H1 (cell line): ENCODE measurements at regions not wholly inside any gene's neighbourhood (a gene's known extent, or its start where the extent isn't known, plus 50 kb on each side); places are given as distances from the start of the nearest gene placed in this dataset.

ENCODE experiments used
- CTCF ChIA-PET: fragments of 300-600 bp; sonication (Branson Sonifier 250); formaldehyde crosslinking; loops from one replicate; lab custom pipeline; 2021; ENCODE audit not compliant: partially characterized antibody; lab: Charles Lee
- POLR2A ChIA-PET: fragments of 300-600 bp; sonication (Branson Sonifier 250); formaldehyde crosslinking; loops from one replicate; lab custom pipeline; 2021; ENCODE audit warnings: inconsistent platforms; ENCODE audit not compliant: partially characterized antibody; lab: Charles Lee
- DNase-seq, 2 experiments: peaks; one replicate each; pipeline versions ENCODE4 v3.0.0 to v3.0.0-alpha.2; 2010 to 2022; ENCODE audit warnings: low spot score in 2 of 2, low read depth in 1 of 2, mixed read lengths in 1 of 2
- FAIRE-seq: peaks from 2 replicates; lab custom pipeline; 2011; peaks lifted over from hg19 to GRCh38; lab: Jason Lieb, UNC
- H2AFZ ChIP-seq: 2 replicates; pipeline ENCODE4 v1.8.1; 2012; ENCODE audit warnings: low read length, inconsistent platforms
- H2AK5ac ChIP-seq: 2 replicates; pipeline ENCODE4 v1.6.1; 2013; ENCODE audit warnings: low read depth, low read length
- H2BK120ac ChIP-seq: replicated peaks from 2 replicates; pipeline ENCODE3; 2013; ENCODE audit warnings: low read depth, low read length, inconsistent platforms
- H2BK12ac ChIP-seq: 2 replicates; pipeline ENCODE4 v1.6.1; 2013; ENCODE audit warnings: low read depth, low read length
- H2BK15ac ChIP-seq: 2 replicates; pipeline ENCODE4 v1.6.1; 2013; ENCODE audit warnings: low read length
- H2BK20ac ChIP-seq: 2 replicates; pipeline ENCODE4 v1.6.1; 2013; ENCODE audit warnings: low read length
- H2BK5ac ChIP-seq: 2 replicates; pipeline ENCODE4 v1.6.1; 2013; ENCODE audit warnings: low read depth, low read length
- H3K14ac ChIP-seq: 2 replicates; pipeline ENCODE4 v1.6.1; 2013; ENCODE audit warnings: inconsistent platforms; ENCODE audit not compliant: insufficient read length
- H3K18ac ChIP-seq: 2 replicates; pipeline ENCODE4 v1.6.1; 2013; ENCODE audit warnings: low read length; ENCODE audit errors: extremely low read depth
- H3K23ac ChIP-seq: 2 replicates; pipeline ENCODE4 v1.6.1; 2013; ENCODE audit warnings: inconsistent platforms; ENCODE audit not compliant: insufficient read length
- H3K23me2 ChIP-seq: 2 replicates; pipeline ENCODE4 v1.6.1; 2013; ENCODE audit warnings: low read depth, low read length
- H3K27ac ChIP-seq: 2 replicates; pipeline ENCODE4 v1.6.1; 2011; ENCODE audit warnings: low read depth, low read length, inconsistent platforms
- H3K27me3 ChIP-seq, 4 experiments: replicated peaks in 1 of 4; 1 replicate in 1 of 4; 2 replicates in 3 of 4; pipeline versions ENCODE4 v1.6.1 to v1.8.1; 2011 to 2013; ENCODE audit warnings: low read length in 3 of 4, mild to moderate bottlenecking in 3 of 4, inconsistent platforms in 2 of 4, mixed read lengths in 2 of 4, moderate library complexity in 1 of 4; ENCODE audit not compliant: control insufficient read depth in 3 of 4, insufficient read depth in 3 of 4; ENCODE audit errors: extremely low read depth in 1 of 4
- H3K36me3 ChIP-seq, 4 experiments: 2 replicates each; pipeline versions ENCODE4 v1.6.1 to v1.8.1; 2011 to 2013; ENCODE audit warnings: mild to moderate bottlenecking in 4 of 4, low read length in 3 of 4, moderate library complexity in 2 of 4, control low read depth in 1 of 4, inconsistent platforms in 1 of 4; ENCODE audit not compliant: insufficient read depth in 4 of 4, control insufficient read depth in 2 of 4
- H3K4ac ChIP-seq: replicated peaks from 2 replicates; pipeline ENCODE3; 2013; ENCODE audit warnings: low read length, low read depth, mixed read lengths, inconsistent platforms; ENCODE audit not compliant: insufficient read length
- H3K4me1 ChIP-seq, 4 experiments: replicated peaks in 1 of 4; 1 replicate in 1 of 4; 2 replicates in 3 of 4; pipeline versions ENCODE4 v1.6.1 to v1.8.1; 2011 to 2013; ENCODE audit warnings: low read length in 3 of 4, inconsistent platforms in 2 of 4, mixed read lengths in 1 of 4; ENCODE audit not compliant: insufficient read depth in 4 of 4, control insufficient read depth in 3 of 4
- H3K4me2 ChIP-seq, 2 experiments: 2 replicates each; pipeline versions ENCODE4 v1.6.1 to v1.8.1; 2011 to 2013; ENCODE audit warnings: low read depth in 2 of 2, low read length in 2 of 2, control low read depth in 1 of 2, inconsistent platforms in 1 of 2, mild to moderate bottlenecking in 1 of 2; ENCODE audit not compliant: insufficient read depth in 1 of 2
- H3K4me3 ChIP-seq, 4 experiments: fragments of 200-600, 300-600 bp in 1 of 4; sonication (generic), shearing (Covaris generic), sonication (Bioruptor Twin) in 1 of 4; 2 replicates each; pipeline versions ENCODE4 v1.5.1 to v1.8.1; 2011 to 2016; ENCODE audit warnings: low read length in 4 of 4, low read depth in 3 of 4, control low read depth in 2 of 4, inconsistent platforms in 2 of 4, mild to moderate bottlenecking in 2 of 4, mixed read lengths in 1 of 4, moderate library complexity in 1 of 4; ENCODE audit not compliant: insufficient read depth in 2 of 4; ENCODE audit errors: extremely low read depth in 1 of 4
- H3K56ac ChIP-seq: replicated peaks from 2 replicates; pipeline ENCODE3; 2013; ENCODE audit warnings: low read depth, mild to moderate bottlenecking, mixed read lengths, low read length, inconsistent platforms; ENCODE audit not compliant: insufficient read length
- H3K79me1 ChIP-seq: 2 replicates; pipeline ENCODE4 v1.6.1; 2013; ENCODE audit warnings: low read depth, low read length, control low read depth
- H3K79me2 ChIP-seq, 2 experiments: 2 replicates each; pipeline versions ENCODE4 v1.6.1 to v1.8.1; 2012 to 2013; ENCODE audit warnings: low read length in 2 of 2, mild to moderate bottlenecking in 2 of 2, inconsistent platforms in 1 of 2; ENCODE audit not compliant: insufficient read depth in 2 of 2, control insufficient read depth in 1 of 2
- H3K9ac ChIP-seq, 4 experiments: replicated peaks in 1 of 4; 1 replicate in 1 of 4; 2 replicates in 3 of 4; pipeline versions ENCODE4 v1.6.1 to v1.8.1; 2011 to 2013; ENCODE audit warnings: low read depth in 3 of 4, low read length in 3 of 4, control low read depth in 2 of 4, mild to moderate bottlenecking in 2 of 4, moderate library complexity in 2 of 4, inconsistent platforms in 1 of 4; ENCODE audit errors: extremely low read depth in 1 of 4
- H3K9me3 ChIP-seq, 2 experiments: 2 replicates each; pipeline versions ENCODE4 v1.6.1 to v1.8.1; 2012 to 2013; ENCODE audit warnings: mild to moderate bottlenecking in 2 of 2, moderate library complexity in 2 of 2, control low read depth in 1 of 2, inconsistent platforms in 1 of 2, low read depth in 1 of 2, low read length in 1 of 2, mixed read lengths in 1 of 2; ENCODE audit not compliant: insufficient read depth in 2 of 2
- H4K20me1 ChIP-seq, 2 experiments: replicated peaks in 1 of 2; 2 replicates each; pipeline versions ENCODE3 to v1.8.1; 2011 to 2013; ENCODE audit warnings: inconsistent platforms in 2 of 2, low read length in 2 of 2, mild to moderate bottlenecking in 1 of 2; ENCODE audit not compliant: insufficient read depth in 2 of 2, control insufficient read depth in 1 of 2
- H4K5ac ChIP-seq: 2 replicates; pipeline ENCODE4 v1.6.1; 2013; ENCODE audit warnings: low read length, low read depth, mixed read lengths, inconsistent platforms; ENCODE audit not compliant: insufficient read length
- H4K8ac ChIP-seq: 2 replicates; pipeline ENCODE4 v1.8.0; 2013; ENCODE audit warnings: mild to moderate bottlenecking, moderate library complexity, low read length, inconsistent platforms; ENCODE audit not compliant: insufficient read depth; ENCODE audit errors: extremely low read depth
- H4K91ac ChIP-seq: replicated peaks from 2 replicates; pipeline ENCODE3; 2013; ENCODE audit warnings: low read length, mixed read lengths, inconsistent platforms; ENCODE audit not compliant: insufficient read length
- KDM5A ChIP-seq: fragments of 200-600 bp; IDR thresholded peaks from 2 replicates; pipeline ENCODE4 v1.7.1; 2012; ENCODE audit warnings: mild to moderate bottlenecking, low read length, inconsistent platforms, mixed read lengths
- RAD21 ChIP-seq, 2 experiments: IDR thresholded peaks in 1 of 2; conservative IDR thresholded peaks in 1 of 2; 2 replicates each; pipeline ENCODE4 v1.6.1; 2011; ENCODE audit warnings: low read depth in 2 of 2, low read length in 2 of 2, improper control_type of control experiment in 1 of 2, inconsistent platforms in 1 of 2, mild to moderate bottlenecking in 1 of 2, moderate library complexity in 1 of 2
- RNF2 ChIP-seq: fragments of 200-900, 300-1000 bp; sonication (generic); IDR thresholded peaks from 2 replicates; pipeline ENCODE4 v1.7.1; 2016; ENCODE audit warnings: borderline replicate concordance, low read depth, mild to moderate bottlenecking, antibody characterized with exemption, low read length; ENCODE audit not compliant: poor library complexity, severe bottlenecking; ENCODE audit errors: missing control alignments
- TBP ChIP-seq: IDR thresholded peaks from 2 replicates; pipeline ENCODE4 v1.6.1; 2011; ENCODE audit warnings: low read depth, low read length, improper control_type of control experiment
- WGBS, 2 experiments: shearing (Covaris generic) in 1 of 2; methylation state at CpG; one replicate each; pipeline versions ENCODE4 v1.1.6 to v1.1.7; 2013 to 2015; ENCODE audit warnings: low lambda C conversion rate in 2 of 2, mixed read lengths in 2 of 2, inconsistent platforms in 1 of 2, low coverage in 1 of 2, missing lambda C conversion rate in 1 of 2; ENCODE audit not compliant: insufficient replicate concordance in 2 of 2, insufficient coverage in 1 of 2, insufficient read length in 1 of 2; ENCODE audit errors: extremely low coverage in 1 of 2, missing lambda C conversion rate in 1 of 2; 5-methylcytosine and 5-hydroxymethylcytosine counted together
- TF ChIP-seq, protein P1 (sequence below), 3 experiments: IDR thresholded peaks; 1 replicate in 2 of 3; 2 replicates in 1 of 3; pipeline versions ENCODE4 v1.5.1 to v1.6.1; 2011; ENCODE audit warnings: low read length in 3 of 3, mild to moderate bottlenecking in 3 of 3, inconsistent platforms in 2 of 3, low read depth in 1 of 3, moderate library complexity in 1 of 3; ENCODE audit not compliant: insufficient read depth in 1 of 3; ENCODE audit errors: control extremely low read depth in 1 of 3

DNA sequence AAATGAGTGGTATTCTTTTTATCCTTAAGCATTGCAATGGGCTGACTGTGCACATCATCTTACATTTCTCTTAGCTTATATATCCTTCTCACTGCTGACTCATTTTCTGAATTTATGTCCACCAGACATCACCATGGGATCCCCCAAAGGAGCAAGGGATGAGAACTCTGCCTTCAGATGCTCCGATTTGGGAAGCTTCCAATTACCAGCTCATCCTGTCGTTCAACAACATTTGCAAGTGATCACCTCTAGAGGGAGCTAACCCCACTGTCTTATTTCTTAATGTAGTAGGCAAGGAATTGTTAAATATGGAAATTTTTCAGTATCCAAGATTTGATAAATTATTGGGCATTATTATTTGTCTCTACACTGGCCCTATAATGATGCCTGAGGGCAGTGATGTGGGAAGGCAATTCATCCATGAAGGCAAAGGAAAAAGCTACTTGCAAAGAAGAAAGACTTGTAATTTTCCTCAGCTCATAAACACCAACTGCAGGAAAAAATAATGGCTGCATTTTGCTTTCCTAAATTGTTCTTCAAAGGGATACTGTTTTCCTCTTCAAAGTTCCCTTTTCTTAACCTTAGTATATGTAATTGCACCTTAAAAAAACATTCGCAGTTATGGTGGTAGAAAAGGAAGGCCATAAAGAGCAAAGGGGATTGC lies 102.4 kb upstream of the FSHB start:
- Histone ChIP-seq H4K91ac (no peak overlapping the region), H2BK120ac (no peak overlapping the region), H2BK15ac (no peak overlapping the region), H3K27ac (no peak overlapping the region), H3K36me3 (no peaks in the 10 kb centered on the region), H2AFZ (no peak overlapping the region), H3K79me2 (no peaks in the 10 kb centered on the region), H3K18ac (no peak overlapping the region), H3K56ac (no peak overlapping the region)
- WGBS, 2 experiments = 46% methylated on average over 3 of the region's 3 CpGs; no CpG with 5 or more reads in 1 of the 2 experiments
- CTCF ChIA-PET = interaction anchor here (0.5 to 10.9 kb wide), 78 partner anchors 8 to 798 kb away, joined by 3 to 201 read pairs (median 3); partner anchors contain the start of gene ARL14EP
- TF ChIP-seq KDM5A (no peak), TBP (no peak), RAD21 (IDR thresholded peaks at IDR 0.05 in 1 of 2, conservative IDR thresholded peaks at IDR 0.05 in 1 of 2; ENCODE audit: low read depth in 2 of 2, low read length in 2 of 2) (peak; percentile 53 to 56), RNF2 (no peak)
- TF ChIP-seq, protein P1, sequence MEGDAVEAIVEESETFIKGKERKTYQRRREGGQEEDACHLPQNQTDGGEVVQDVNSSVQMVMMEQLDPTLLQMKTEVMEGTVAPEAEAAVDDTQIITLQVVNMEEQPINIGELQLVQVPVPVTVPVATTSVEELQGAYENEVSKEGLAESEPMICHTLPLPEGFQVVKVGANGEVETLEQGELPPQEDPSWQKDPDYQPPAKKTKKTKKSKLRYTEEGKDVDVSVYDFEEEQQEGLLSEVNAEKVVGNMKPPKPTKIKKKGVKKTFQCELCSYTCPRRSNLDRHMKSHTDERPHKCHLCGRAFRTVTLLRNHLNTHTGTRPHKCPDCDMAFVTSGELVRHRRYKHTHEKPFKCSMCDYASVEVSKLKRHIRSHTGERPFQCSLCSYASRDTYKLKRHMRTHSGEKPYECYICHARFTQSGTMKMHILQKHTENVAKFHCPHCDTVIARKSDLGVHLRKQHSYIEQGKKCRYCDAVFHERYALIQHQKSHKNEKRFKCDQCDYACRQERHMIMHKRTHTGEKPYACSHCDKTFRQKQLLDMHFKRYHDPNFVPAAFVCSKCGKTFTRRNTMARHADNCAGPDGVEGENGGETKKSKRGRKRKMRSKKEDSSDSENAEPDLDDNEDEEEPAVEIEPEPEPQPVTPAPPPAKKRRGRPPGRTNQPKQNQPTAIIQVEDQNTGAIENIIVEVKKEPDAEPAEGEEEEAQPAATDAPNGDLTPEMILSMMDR (IDR thresholded peaks at IDR 0.05; ENCODE audit: control extremely low read depth in 1 of 3, insufficient read depth in 1 of 3, low read depth in 1 of 3, low read length in 3 of 3) = peak in 2 of 3 experiments; percentile 52 to 69; a peak in 2 of 4 replicates
- TF ChIP-seq, all 59 proteins: peak for 2
- H2AK5ac ChIP-seq = no peak overlapping the region
- FAIRE-seq (peak; percentile 72), DNase-seq (no peak)
- no peak overlapping the region for H4K8ac ChIP-seq
- no peak overlapping the region for H3K4ac ChIP-seq
- no peak overlapping the region for H2BK5ac ChIP-seq
- H3K27me3 ChIP-seq = peaks cover 0 to 1% (median 0%) of the 10 kb centered on the region in 4 experiments; a peak in 2 of 7 replicates
- H3K79me1 ChIP-seq = no peaks in the 10 kb centered on the region
- no peak overlapping the region for H3K4me3 ChIP-seq
- no peaks in the 10 kb centered on the region for H3K9me3 ChIP-seq
- no peak overlapping the region for H3K9ac ChIP-seq
- H3K23me2 ChIP-seq = no peaks in the 10 kb centered on the region
- no peak overlapping the region for H4K5ac ChIP-seq
- POLR2A ChIA-PET = no interaction called here
- H3K14ac ChIP-seq = no peak overlapping the region
- H3K4me1 ChIP-seq = no peaks in the 10 kb centered on the region
- no peak overlapping the region for H2BK12ac ChIP-seq
- H3K23ac ChIP-seq = no peak overlapping the region
- no peak overlapping the region for H2BK20ac ChIP-seq
- H3K4me2 ChIP-seq = no peak overlapping the region
- H4K20me1 ChIP-seq = no peaks in the 10 kb centered on the region
